Central memory CD8-positive, alpha-beta T cell (primary cell): ENCODE measurements at regions not wholly inside any gene's neighbourhood (a gene's known extent, or its start where the extent isn't known, plus 50 kb on each side); places are given as distances from the start of the nearest gene placed in this dataset.
"Not testable (repeated sequence)": the region's sequence is repeated elsewhere in the genome, so short reads cannot be mapped to it uniquely, and the experiment has no call there.

Experiments
- ATAC-seq: fragments of 150-1000 bp; cut with Tn5 transposase; replicated peaks from 2 replicates; pipeline ENCODE4 v1.10.0; 2022; ENCODE audit warnings: mild to moderate bottlenecking, moderate FRiP score, moderate number of reproducible peaks; ENCODE audit not compliant: poor library complexity, severe bottlenecking; ENCODE audit errors: extremely low read depth
- DNase-seq, 2 donors: peaks; one replicate each; pipeline ENCODE4 v3.0.0; 2021; ENCODE audit warnings: low spot score in 2 of 2
- H3K27ac Mint-ChIP-seq: one replicate; pipeline ENCODE4 v1.8.0; 2022; ENCODE audit warnings: low read depth, mild to moderate bottlenecking, moderate library complexity, mixed read lengths
- H3K27me3 Mint-ChIP-seq: one replicate; pipeline ENCODE4 v1.8.0; 2022; ENCODE audit warnings: mixed read lengths
- H3K36me3 Mint-ChIP-seq: one replicate; pipeline ENCODE4 v1.8.0; 2022; ENCODE audit warnings: mild to moderate bottlenecking, moderate library complexity, mixed read lengths; ENCODE audit not compliant: insufficient read depth
- H3K4me1 Mint-ChIP-seq: one replicate; pipeline ENCODE4 v1.8.0; 2022; ENCODE audit warnings: mixed read lengths
- H3K4me3 Mint-ChIP-seq: one replicate; pipeline ENCODE4 v1.8.0; 2022; ENCODE audit warnings: mild to moderate bottlenecking, moderate library complexity, mixed read lengths
- H3K9me3 Mint-ChIP-seq: one replicate; pipeline ENCODE4 v1.8.0; 2022; ENCODE audit warnings: mixed read lengths

GRCh38 chr4:103450693-103451092 is 252.6 kb upstream of the CENPE start:
- no peak for DNase-seq
- Mint-ChIP-seq H3K36me3 (no peaks in the 10 kb centered on the region), H3K4me1 (no peaks in the 10 kb centered on the region), H3K4me3 (no peak overlapping the region), H3K9me3 (peaks cover 3% of the 10 kb centered on the region), H3K27ac (no peak overlapping the region), H3K27me3 (no peaks in the 10 kb centered on the region)
- no peak for ATAC-seq

DNA sequence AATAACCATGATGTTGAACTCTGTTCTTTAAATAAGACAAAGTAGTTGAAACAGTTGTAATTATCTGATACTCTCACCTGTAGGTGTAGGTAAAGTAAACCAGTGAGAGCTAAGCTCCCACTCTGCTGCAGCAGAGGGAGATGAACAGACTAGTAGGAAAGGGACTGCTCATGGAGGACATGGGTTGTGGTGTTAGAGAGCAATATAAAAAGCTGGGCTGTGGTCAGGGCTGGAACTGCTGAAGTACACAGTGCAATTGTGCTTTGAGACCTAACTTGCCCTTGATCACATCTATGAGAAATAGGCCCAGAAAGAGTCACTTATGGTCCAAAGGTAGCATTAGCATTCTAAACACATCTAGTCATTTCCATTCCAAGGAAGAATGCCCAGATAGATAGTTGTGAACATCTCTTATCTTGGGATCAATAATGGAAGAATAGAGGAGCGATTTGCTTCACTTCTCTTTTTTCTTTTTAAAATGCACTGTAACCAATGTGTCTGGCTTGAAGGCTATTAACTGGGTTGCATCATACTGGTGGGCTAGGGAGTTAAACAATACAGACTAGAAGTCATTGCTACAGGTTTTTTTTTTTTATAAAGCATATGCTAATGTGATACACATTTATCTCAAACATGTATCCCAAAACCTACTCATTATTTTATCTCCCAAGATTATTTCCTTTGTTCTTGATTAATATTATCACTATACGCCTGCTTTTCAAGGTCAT is 251.3 kb upstream of the CENPE start:
- ATAC-seq (no peak), DNase-seq (no peak)
- Mint-ChIP-seq H3K4me1 (no peaks in the 10 kb centered on the region), H3K27ac (no peak overlapping the region), H3K36me3 (no peaks in the 10 kb centered on the region), H3K27me3 (no peaks in the 10 kb centered on the region), H3K9me3 (peaks cover 6% of the 10 kb centered on the region), H3K4me3 (no peak overlapping the region)

GRCh38 chr4:103445377-103445776 is 247.2 kb upstream of the CENPE start:
- peaks cover 6% of the 10 kb centered on the region for H3K9me3 Mint-ChIP-seq
- H3K4me1 Mint-ChIP-seq, result no peaks in the 10 kb centered on the region
- H3K4me3 Mint-ChIP-seq, result no peak overlapping the region
- H3K27me3 Mint-ChIP-seq, result no peaks in the 10 kb centered on the region
- no peak overlapping the region for H3K27ac Mint-ChIP-seq
- ATAC-seq, result no peak
- H3K36me3 Mint-ChIP-seq, result no peaks in the 10 kb centered on the region
- no peak for DNase-seq

DNA sequence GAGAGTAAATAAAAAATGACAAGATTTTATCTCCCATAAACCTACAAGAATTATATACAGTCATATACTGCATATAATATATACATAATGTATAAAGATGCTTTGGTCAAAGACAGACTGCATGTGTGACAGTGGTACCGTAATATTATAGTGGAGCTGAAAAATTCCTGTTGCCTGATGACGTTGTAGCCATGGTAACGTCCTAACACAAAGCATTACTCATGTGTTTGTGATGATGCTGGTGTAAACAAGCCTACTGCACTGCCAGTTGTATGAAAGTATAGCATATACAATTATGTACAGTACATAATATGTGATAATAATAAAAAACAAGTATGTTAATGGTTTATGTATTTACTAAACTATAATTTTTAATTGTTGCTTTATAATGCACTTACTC is 245.2 kb upstream of the CENPE start:
- DNase-seq (no peak), ATAC-seq (no peak)
- no peaks in the 10 kb centered on the region for H3K36me3 Mint-ChIP-seq
- peaks cover 6% of the 10 kb centered on the region for H3K9me3 Mint-ChIP-seq
- no peaks in the 10 kb centered on the region for H3K4me1 Mint-ChIP-seq
- H3K27ac Mint-ChIP-seq, result no peak overlapping the region
- no peaks in the 10 kb centered on the region for H3K27me3 Mint-ChIP-seq
- no peak overlapping the region for H3K4me3 Mint-ChIP-seq

DNA sequence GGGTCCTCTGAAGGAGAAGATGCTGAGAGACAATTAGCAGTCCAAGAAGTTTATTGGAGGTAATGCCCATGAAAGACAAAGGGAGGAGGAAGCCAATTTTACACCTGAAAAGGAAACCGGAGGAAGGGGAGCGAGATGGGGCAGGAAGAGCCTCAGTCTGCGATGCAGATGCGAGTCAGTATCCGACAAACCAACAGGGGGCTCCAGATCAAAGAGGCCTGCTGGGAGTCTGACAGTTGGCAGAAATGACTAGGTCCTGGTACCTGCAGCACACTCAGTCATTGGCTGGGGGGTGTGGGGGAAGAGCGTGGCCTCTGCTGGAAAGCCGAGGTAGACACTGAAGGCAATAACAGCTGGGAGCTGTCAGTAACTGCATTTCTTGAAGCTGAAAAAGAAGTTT is 231.1 kb upstream of the CENPE start:
- H3K9me3 Mint-ChIP-seq, result no peaks in the 10 kb centered on the region
- no peak for DNase-seq
- no peak for ATAC-seq

DNA sequence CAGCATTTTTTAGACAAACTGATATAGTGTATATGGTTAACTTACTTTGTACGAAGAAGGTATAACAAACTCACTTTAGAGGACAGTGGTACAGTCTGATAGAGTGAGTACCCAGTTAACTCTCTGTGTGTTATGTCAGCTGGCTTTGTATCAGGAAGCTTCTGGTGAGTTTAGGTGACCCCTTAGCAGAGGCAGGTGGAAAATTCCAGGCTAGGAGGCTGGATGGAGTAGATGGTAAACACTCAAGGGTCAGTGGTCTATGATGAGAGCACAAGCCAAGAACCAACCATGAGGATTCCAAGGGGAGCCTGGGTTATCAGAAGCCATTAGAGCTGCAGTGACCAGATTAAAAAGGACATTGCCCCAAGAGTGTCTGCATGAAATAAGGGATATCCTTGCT is 227.3 kb upstream of the CENPE start:
- H3K9me3 Mint-ChIP-seq, result peaks cover 3% of the 10 kb centered on the region
- no peaks in the 10 kb centered on the region for H3K4me1 Mint-ChIP-seq
- no peak for DNase-seq
- ATAC-seq, result no peak
- H3K36me3 Mint-ChIP-seq, result no peaks in the 10 kb centered on the region
- H3K4me3 Mint-ChIP-seq, result no peak overlapping the region
- H3K27ac Mint-ChIP-seq, result no peak overlapping the region
- no peaks in the 10 kb centered on the region for H3K27me3 Mint-ChIP-seq

More for the DNA sequence above, 231.1 kb upstream of the CENPE start:
- Mint-ChIP-seq H3K27me3 (no peaks in the 10 kb centered on the region), H3K27ac (no peak overlapping the region), H3K4me1 (no peaks in the 10 kb centered on the region), H3K36me3 (no peaks in the 10 kb centered on the region), H3K4me3 (no peak overlapping the region)

GRCh38 chr4:103424853-103425252 is 226.7 kb upstream of the CENPE start:
- no peaks in the 10 kb centered on the region for H3K36me3 Mint-ChIP-seq
- H3K4me3 Mint-ChIP-seq, result no peak overlapping the region
- ATAC-seq (no peak), DNase-seq (no peak)
- H3K4me1 Mint-ChIP-seq, result no peaks in the 10 kb centered on the region
- no peaks in the 10 kb centered on the region for H3K27me3 Mint-ChIP-seq
- H3K9me3 Mint-ChIP-seq, result peaks cover 4% of the 10 kb centered on the region
- no peak overlapping the region for H3K27ac Mint-ChIP-seq

- Mint-ChIP-seq H3K27ac (no peak overlapping the region), H3K4me3 (no peak overlapping the region), H3K9me3 (peaks cover 10% of the 10 kb centered on the region), H3K36me3 (no peaks in the 10 kb centered on the region), H3K27me3 (no peaks in the 10 kb centered on the region), H3K4me1 (no peaks in the 10 kb centered on the region)
- DNase-seq (no peak), ATAC-seq (no peak)
These were observed 225.1 kb upstream of the CENPE start for GRCh38 chr4:103423261-103423660.

GRCh38 chr4:103422467-103423219 is 224.5 kb upstream of the CENPE start:
- Mint-ChIP-seq H3K27ac (no peak overlapping the region), H3K27me3 (no peaks in the 10 kb centered on the region), H3K4me1 (no peaks in the 10 kb centered on the region), H3K36me3 (no peaks in the 10 kb centered on the region), H3K4me3 (no peak overlapping the region), H3K9me3 (peaks cover 10% of the 10 kb centered on the region)
- DNase-seq (no peak), ATAC-seq (no peak)

GRCh38 chr4:103415801-103416200 is 217.7 kb upstream of the CENPE start:
- ATAC-seq (no peak), DNase-seq (no peak)
- Mint-ChIP-seq H3K9me3 (peaks cover 22% of the 10 kb centered on the region), H3K36me3 (no peaks in the 10 kb centered on the region), H3K27me3 (no peaks in the 10 kb centered on the region), H3K27ac (no peak overlapping the region), H3K4me3 (no peak overlapping the region), H3K4me1 (no peaks in the 10 kb centered on the region)

GRCh38 chr4:103412646-103413045 is 214.5 kb upstream of the CENPE start:
- peaks cover 12% of the 10 kb centered on the region for H3K9me3 Mint-ChIP-seq
- H3K4me1 Mint-ChIP-seq, H3K36me3 Mint-ChIP-seq, ATAC-seq, H3K4me3 Mint-ChIP-seq, DNase-seq, H3K27me3 Mint-ChIP-seq, H3K27ac Mint-ChIP-seq: not testable (repeated sequence)

GRCh38 chr4:103410386-103410785 is 212.2 kb upstream of the CENPE start:
- Mint-ChIP-seq H3K27me3 (no peaks in the 10 kb centered on the region), H3K9me3 (peaks cover 6% of the 10 kb centered on the region)
- no peak for ATAC-seq

DNA sequence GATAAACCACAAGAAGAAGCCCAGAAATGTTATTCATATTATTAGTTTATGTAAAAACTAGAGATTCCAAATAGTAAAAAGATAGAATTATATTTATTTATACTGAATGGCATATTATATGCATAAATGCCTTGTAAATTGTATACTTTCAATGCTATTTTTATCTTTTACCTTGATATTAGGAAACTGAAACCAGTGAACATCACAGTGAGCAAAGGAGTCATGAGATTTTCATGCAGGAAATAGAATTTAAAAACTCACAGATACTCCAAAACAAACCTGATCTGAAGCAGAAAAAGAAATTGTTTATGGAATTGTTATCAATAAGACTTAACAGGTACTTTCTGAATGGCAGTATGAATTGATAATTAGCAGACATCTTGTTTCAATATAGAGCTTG is 207.3 kb upstream of the CENPE start:
- Mint-ChIP-seq H3K4me1 (no peaks in the 10 kb centered on the region), H3K4me3 (no peak overlapping the region), H3K36me3 (no peaks in the 10 kb centered on the region), H3K27ac (no peak overlapping the region), H3K27me3 (no peaks in the 10 kb centered on the region), H3K9me3 (no peaks in the 10 kb centered on the region)
- ATAC-seq (no peak), DNase-seq (no peak)

More at GRCh38 chr4:103410386-103410785, 212.2 kb upstream of the CENPE start:
- DNase-seq, result no peak
- no peaks in the 10 kb centered on the region for H3K36me3 Mint-ChIP-seq
- H3K27ac Mint-ChIP-seq, result no peak overlapping the region
- H3K4me1 Mint-ChIP-seq, result no peaks in the 10 kb centered on the region
- H3K4me3 Mint-ChIP-seq, result no peak overlapping the region
